ENCODE measurements at regions not wholly inside any gene's neighbourhood (a gene's known extent, or its start where the extent isn't known, plus 50 kb on each side); places are given as distances from the start of the nearest gene placed in this dataset.

DNA sequence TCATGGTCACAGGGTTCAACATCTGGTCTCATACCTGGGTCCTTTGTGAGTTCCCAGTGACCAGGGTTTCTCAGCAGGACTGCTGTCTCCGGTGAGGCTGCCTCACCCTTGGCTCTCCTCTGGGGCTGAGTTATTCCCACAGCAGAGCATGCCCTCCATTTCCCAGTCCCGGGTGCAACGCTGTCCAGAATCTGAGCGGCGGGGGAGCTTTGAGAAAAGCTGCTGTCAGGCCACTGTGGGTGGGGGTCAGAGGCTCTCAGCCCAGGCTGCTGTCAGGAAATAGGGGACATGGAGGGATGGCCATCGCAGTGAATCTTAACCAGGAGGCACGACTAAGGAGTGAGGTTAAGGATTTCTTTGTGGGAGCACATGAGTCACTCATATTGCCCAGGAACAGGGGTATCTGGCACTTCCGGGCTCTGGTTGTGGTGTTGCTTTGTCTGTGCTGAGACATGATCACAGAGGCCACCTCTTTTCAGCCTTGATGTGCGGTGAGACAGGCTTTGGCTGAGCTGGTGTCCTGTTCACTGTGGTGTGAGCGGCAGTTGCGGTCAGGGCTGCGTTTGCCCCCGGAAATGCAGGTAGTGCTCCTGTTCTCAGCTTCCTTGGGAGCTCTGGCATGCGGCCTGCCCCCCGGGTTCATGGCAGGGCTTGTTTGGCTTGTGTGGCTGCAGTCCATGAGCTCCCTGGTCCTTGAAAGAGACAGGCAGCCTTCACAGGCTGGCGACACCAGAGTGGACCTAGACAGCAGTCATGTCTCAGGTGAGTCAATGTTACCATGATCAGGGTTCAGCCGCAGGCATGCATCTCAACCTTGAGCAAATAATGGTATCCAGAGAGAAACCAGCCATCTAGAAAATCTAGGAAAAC, 310.7 kb upstream of the MYT1L start:
- Histone ChIP-seq H3K36me3 (ENCODE audit: control insufficient read depth, insufficient read depth, low read length) (no peaks in the 10 kb centered on the region), H3K79me2 (ENCODE audit: control insufficient read depth, insufficient read depth, low read length) (no peaks in the 10 kb centered on the region), H3K4me2 (ENCODE audit: insufficient read depth, low read length) (no peak overlapping the region), H3K9ac (ENCODE audit: insufficient read depth in 1 of 2, low read depth in 2 of 2, low read length in 2 of 2) (no peak overlapping the region), H3K27me3 (ENCODE audit: control insufficient read depth in 2 of 2, insufficient read depth in 2 of 2, low read length in 2 of 2) (peaks cover 3 to 65% of the 10 kb centered on the region in 2 experiments; a peak in 3 of 5 replicates), H4K20me1 (replicated peaks; ENCODE audit: control insufficient read depth, insufficient read depth, low read length) (no peaks in the 10 kb centered on the region), H3K4me3 (no peak overlapping the region), H3K4me1 (replicated peaks in 1 of 2; ENCODE audit: control insufficient read depth in 2 of 2, insufficient read depth in 2 of 2, low read length in 2 of 2) (no peaks in the 10 kb centered on the region), H2AFZ (ENCODE audit: low read depth, low read length) (no peak overlapping the region), H3K27ac (ENCODE audit: extremely low read depth, low read depth, low read length) (no peak overlapping the region), H3K9me1 (ENCODE audit: control insufficient read depth, insufficient read depth, low read length) (no peaks in the 10 kb centered on the region), H3K9me3 (replicated peaks; ENCODE audit: control insufficient read depth, insufficient read depth, low read depth, low read length) (no peaks in the 10 kb centered on the region)
- ChIA-PET POLR2A (interaction anchor here (0.7 kb wide), 1 partner anchor 920 kb away, joined by 3 read pairs; no protein-coding TSS in a partner anchor), CTCF (ENCODE audit: low intra/inter-chr PET ratio) (no interaction called here)
- no peak for FAIRE-seq
- in situ Hi-C loops (cut with MboI), result no loop called here
- TF ChIP-seq BRCA1 (IDR thresholded peaks at IDR 0.05), result no peak
- TF ChIP-seq BRCA1 (CRISPR knock-in tag; IDR thresholded peaks at IDR 0.05), result no peak
- no peak for TF ChIP-seq HSF4 (CRISPR knock-in tag; IDR thresholded peaks at IDR 0.05; ENCODE audit: borderline replicate concordance)
- TF ChIP-seq, protein P1, sequence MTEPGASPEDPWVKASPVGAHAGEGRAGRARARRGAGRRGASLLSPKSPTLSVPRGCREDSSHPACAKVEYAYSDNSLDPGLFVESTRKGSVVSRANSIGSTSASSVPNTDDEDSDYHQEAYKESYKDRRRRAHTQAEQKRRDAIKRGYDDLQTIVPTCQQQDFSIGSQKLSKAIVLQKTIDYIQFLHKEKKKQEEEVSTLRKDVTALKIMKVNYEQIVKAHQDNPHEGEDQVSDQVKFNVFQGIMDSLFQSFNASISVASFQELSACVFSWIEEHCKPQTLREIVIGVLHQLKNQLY (CRISPR knock-in tag; conservative IDR thresholded peaks at IDR 0.05), result no peak
- TF ChIP-seq XRCC4 (IDR thresholded peaks at IDR 0.05; ENCODE audit: extremely low read depth, insufficient read depth, insufficient read length), result no peak
- TF ChIP-seq, protein P2, sequence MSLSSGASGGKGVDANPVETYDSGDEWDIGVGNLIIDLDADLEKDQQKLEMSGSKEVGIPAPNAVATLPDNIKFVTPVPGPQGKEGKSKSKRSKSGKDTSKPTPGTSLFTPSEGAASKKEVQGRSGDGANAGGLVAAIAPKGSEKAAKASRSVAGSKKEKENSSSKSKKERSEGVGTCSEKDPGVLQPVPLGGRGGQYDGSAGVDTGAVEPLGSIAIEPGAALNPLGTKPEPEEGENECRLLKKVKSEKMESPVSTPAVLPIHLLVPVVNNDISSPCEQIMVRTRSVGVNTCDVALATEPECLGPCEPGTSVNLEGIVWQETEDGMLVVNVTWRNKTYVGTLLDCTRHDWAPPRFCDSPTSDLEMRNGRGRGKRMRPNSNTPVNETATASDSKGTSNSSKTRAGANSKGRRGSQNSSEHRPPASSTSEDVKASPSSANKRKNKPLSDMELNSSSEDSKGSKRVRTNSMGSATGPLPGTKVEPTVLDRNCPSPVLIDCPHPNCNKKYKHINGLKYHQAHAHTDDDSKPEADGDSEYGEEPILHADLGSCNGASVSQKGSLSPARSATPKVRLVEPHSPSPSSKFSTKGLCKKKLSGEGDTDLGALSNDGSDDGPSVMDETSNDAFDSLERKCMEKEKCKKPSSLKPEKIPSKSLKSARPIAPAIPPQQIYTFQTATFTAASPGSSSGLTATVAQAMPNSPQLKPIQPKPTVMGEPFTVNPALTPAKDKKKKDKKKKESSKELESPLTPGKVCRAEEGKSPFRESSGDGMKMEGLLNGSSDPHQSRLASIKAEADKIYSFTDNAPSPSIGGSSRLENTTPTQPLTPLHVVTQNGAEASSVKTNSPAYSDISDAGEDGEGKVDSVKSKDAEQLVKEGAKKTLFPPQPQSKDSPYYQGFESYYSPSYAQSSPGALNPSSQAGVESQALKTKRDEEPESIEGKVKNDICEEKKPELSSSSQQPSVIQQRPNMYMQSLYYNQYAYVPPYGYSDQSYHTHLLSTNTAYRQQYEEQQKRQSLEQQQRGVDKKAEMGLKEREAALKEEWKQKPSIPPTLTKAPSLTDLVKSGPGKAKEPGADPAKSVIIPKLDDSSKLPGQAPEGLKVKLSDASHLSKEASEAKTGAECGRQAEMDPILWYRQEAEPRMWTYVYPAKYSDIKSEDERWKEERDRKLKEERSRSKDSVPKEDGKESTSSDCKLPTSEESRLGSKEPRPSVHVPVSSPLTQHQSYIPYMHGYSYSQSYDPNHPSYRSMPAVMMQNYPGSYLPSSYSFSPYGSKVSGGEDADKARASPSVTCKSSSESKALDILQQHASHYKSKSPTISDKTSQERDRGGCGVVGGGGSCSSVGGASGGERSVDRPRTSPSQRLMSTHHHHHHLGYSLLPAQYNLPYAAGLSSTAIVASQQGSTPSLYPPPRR (CRISPR knock-in tag; IDR thresholded peaks at IDR 0.05; ENCODE audit: borderline replicate concordance), result no peak
- TF ChIP-seq GATA2 (CRISPR knock-in tag; IDR thresholded peaks at IDR 0.05), result no peak
- no peak for TF ChIP-seq CAMTA2 (CRISPR knock-in tag; conservative IDR thresholded peaks at IDR 0.05)
- intact Hi-C loops (cut with micrococcal nuclease), result no loop called here
- DNase-seq (ENCODE audit: extremely low read depth in 1 of 4, low spot score in 3 of 4), result no peak
- ATAC-seq, result no peak
- 2% methylated on average over 17 of the region's 17 CpGs for WGBS (ENCODE audit: insufficient coverage, low coverage, missing lambda C conversion rate)
- BruUV-seq (replicated peaks), result no TSS peak

All from K562 (cell line).